Activated gamma-delta T cell treated with anti-CD3 and anti-CD28 coated beads, Interleukin-2, amount 50 U/mL, for 16 hours (primary cell): ENCODE measurements at regions not wholly inside any gene's neighbourhood (a gene's known extent, or its start where the extent isn't known, plus 50 kb on each side); places are given as distances from the start of the nearest gene placed in this dataset.
"Not testable (repeated sequence)": the region's sequence is repeated elsewhere in the genome, so short reads cannot be mapped to it uniquely, and the experiment has no call there.

ENCODE experiments used
- DNase-seq: peaks from one replicate; pipeline ENCODE4 v3.0.0-alpha.2; 2020; ENCODE audit warnings: low read depth

DNA sequence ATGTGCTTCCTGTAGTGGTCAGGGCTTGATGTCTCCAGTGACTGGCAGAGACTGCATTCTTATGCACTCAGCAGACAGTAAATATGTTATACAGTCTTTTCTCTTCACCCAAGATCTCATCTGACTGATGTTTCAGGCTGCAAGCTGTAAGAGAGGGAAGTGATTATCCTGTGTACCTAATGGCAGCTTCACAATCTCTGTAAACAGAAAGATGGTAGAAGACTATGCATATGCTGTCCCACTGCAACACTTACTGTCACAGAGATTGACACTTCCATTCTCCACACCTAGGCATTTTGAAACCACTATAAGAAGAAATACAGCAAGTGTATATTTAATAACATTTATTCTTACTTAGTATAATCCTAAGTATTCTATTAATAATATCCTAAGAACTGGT is 97.6 kb upstream of the ANXA1 start:
- DNase-seq: no peak

DNA sequence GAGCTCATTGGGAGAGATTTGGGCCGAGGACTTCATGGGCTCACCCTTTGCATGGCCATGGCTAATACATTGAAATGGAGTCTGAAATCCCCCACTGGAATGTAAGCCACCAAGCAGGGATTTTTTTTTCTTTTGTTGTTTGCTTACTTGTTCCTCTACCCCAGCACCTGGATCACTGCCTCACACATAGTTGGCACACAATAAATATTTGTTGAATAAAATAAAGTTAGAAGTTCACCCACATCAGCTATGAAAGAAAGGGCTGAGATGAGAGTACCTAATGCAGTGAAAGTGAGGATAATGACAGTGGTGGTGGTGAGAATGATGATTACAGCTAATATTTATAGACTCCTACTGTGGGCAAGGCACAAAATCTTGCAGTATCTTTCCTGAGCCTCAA is 98.1 kb upstream of the ANXA1 start:
- DNase-seq: no peak

DNA sequence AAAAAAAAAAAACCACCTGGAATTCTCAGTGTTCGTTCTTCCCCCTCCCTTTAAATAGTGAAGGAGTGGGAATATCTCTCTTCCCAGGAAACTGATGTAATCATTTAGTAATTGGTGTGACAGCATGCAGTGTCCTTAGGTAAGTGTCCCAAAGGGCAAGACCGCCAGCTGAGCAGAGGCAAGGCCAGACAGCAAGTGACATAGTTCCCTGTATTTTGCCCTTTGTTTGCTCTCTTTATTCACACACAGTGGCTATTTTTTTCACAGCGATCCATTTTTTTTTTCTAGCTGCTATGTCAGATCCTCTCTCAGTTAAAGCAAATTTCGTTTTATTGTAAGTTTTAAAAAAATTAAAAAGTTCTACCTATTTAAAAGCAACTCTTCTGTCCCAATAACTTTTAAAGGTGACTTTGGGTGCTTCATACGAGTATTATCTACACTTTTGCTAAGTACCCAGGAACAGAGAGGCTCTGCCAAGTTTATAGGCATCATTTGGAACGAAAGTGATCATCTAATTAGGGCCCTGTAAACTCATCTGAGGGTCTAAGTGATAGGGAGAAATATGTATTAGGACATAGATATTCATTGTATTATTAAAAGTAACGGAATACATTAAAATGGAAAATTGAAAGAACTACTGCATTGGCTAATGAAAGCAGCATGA is 98.2 kb upstream of the ALDH1A1 start:
- DNase-seq: no peak

- no peak for DNase-seq
Observed at GRCh38 chr9:73050065-73050816, 97.4 kb upstream of the ALDH1A1 start.

- no peak for DNase-seq
Observed at GRCh38 chr9:73049280-73049679, 96.4 kb upstream of the ALDH1A1 start.

DNA sequence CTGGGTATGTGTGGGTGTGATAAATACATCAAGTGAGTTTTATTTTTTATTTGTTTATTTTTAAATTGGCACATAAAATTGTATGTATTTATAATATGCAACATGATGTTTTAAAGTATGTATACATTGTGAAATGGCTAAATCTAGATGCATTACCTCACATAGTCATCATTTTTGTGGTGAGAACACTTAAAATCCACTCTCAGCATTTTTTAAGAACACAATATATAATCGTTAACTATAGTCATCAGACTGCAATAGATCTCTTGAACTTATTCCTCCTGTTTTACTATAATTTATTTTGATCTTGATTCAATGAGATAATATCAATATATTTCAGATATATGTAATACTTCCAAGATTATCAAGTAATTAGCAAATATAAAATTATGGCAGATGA is 93.9 kb upstream of the ALDH1A1 start:
- DNase-seq: no peak

DNA sequence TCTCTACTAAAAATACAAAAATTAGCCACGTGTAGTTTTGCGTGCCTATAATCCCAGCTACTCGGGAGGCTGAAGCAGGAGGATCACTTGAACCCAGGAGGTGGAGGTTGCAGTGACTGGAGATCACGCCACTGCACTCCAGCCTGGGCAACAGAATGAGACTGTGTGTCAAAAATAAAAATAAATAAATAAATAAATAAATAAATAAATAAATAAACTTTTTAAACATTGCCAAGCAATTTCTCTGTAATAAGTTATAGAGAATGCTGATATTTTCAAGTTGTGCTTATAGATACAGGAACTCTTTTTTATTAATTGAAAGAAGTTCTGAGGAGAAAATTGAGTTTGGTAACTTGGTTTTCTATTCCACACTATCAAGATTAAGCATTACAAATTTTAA is 91.9 kb upstream of the ALDH1A1 start:
- not testable (repeated sequence) for DNase-seq

DNA sequence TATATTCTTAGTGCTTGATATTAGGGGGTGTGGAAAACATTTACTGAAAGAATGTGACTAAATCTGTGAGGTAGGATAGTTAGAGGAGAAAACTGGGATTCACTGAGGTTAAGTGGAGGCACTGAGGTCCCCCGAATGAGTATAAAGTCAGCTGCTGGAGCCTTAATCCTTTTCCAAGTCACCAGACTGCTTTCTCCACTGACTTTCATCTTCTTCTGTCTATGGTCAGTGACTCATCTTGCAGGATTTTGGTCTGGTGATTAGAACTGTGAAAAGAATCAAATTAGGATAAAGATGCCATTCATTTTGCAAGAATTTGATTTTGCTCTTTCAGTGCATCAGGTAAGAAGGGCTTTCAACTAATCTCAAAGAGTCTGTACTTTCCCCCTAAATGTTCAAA is 89.3 kb upstream of the ALDH1A1 start:
- no peak for DNase-seq

DNA sequence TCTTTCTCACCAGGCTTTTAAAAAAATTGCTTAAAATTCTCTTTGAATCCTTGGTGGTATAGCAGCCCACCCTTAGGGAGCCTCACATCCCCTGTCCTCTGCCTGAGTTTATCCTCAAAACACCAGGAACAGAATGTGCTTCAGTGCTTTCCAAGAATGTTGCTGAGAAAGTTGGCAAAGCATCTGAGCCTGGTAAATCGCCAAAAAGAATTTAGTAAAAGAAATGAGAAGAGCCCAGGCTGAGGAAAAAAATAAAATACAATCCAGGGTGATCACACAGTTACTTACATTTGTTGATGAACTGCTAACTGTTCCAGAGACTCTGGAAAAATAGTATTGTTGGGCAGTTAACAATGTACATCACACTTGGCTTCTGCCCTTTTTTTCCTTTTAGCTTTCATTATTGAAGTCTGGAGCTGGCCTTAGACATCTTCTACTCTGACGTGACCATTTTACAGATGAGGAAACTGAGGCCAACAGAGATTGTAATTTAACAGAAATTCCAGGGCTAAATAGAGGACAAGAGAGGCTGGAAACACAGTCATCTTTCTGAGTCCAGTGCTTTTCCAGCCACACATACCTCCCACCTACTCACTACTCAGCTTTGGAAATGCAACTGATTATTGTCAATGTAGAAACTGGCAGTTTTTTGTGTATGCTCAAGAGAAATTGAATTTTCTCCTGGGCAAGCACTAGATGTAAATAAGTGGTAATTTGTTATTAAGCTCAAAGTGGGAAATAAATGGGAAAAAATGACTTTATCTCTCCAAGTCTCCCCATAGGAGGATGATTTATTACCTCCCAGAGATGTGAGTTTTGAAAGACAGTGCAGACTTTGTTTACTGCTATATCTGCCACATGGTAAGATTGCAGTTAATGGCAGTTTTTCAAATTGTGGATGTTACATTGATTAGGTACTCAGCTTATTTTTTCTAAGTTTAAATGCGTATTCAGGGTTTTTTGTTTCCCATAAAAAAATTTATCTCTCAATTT is 86.7 kb upstream of the ALDH1A1 start:
- no peak for DNase-seq

DNA sequence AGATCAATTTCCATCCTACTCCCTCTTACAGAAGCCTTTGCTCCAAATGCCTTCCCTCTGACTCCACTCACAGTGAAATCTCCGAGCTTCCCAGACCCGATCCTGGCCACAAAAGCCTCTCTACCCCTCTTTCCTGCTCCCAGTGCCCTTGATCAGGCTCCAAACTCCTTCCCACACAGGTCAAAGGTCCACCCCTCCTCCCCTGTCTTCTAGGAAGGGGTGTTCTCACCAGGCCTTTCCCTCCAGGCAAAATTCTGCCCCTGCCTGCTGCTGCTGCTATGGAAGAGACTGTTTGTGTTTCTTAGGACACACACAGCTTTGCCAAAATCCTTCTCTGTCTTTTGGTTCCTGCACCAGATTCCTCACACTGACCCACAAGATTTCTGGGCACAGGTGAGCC is 85.8 kb upstream of the ALDH1A1 start:
- no peak for DNase-seq

- DNase-seq: no peak
Observed at GRCh38 chr9:73038089-73038509, 85.2 kb upstream of the ALDH1A1 start.

DNA sequence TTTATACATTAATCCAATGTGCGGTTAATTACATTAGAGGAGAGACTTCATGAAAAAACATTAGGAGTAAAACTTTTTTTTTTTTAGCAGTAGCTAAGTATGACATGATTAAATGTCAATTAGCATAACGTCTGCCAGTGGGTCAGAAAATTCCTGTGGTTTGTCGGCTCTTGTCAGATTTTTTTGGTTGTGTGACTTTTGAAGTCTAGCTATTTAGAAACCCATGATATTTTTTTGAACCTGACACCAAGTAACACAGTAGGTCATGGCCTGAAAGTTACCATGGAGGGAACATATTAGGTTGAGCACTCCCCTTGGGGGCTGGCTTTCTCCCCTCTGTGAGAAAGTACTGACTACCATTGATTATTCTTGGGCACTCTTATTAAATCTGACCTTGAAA is 84.8 kb upstream of the ALDH1A1 start:
- DNase-seq: no peak

DNA sequence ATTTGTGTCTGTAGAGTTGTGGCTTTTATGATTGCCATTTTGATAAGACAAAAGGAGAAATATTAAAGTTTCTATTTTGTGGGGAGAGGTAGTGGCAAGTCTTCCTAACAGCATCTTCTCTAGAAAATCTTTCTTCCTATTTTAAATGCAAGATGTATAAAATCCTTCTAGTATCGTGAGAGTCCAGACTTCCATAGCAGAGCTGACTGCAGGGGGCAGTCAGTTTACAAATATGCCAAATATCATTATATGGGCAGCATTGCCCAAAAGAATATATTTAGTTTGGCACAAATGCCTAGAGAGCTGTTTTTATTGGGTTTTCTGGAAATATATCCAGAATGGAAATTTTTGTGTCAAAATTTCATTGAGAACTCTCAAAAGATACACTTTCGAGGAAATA is 82.1 kb upstream of the ALDH1A1 start:
- no peak for DNase-seq

DNA sequence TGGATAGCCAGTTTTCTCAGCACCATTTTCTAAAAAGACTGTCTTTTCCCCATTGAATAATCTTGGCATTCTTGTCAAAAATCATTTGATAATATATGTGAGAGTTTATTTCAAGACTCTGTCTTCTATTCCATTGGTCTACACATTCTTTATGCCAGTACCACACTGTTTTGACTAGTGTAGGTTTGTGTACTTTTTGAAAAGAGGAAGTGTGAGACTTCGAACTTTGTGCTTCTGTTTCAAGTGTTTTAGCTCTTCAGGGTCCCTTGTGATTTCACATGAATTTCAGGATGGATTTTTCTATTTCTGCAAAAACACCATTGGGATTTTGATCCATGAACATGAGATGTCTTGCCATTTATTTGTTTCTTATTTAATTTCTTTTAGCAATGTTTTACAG is 78.5 kb upstream of the ALDH1A1 start:
- no peak for DNase-seq

GRCh38 chr9:73030370-73031030 is 77.6 kb upstream of the ALDH1A1 start:
- no peak for DNase-seq

DNA sequence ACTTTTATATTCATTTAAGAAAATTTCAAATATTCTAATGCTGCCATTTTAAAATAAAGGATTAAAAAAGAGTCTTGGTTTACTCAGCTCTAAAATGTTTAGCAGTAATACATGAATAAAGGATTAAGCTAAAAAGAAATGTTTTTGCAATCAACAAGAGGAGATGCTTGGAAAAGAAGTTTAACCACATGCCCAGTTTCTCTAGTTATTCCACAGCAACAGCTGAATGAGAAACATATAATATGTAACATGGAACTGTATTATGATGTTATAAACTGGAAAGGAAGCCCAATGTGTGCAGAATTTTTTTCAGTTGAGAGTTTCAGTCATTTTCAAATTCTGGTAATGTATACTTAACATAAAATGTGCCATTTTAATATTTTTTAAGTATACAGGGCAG is 76.5 kb upstream of the ALDH1A1 start:
- DNase-seq: no peak

GRCh38 chr9:73026375-73026774 is 73.5 kb upstream of the ALDH1A1 start:
- DNase-seq: no peak

GRCh38 chr9:73024601-73025034 is 71.8 kb upstream of the ALDH1A1 start:
- no peak for DNase-seq

- peak; percentile 10 for DNase-seq
Observed at GRCh38 chr9:73023025-73023541, 70.2 kb upstream of the ALDH1A1 start.

GRCh38 chr9:73022353-73022752 is 69.5 kb upstream of the ALDH1A1 start:
- DNase-seq: no peak

- DNase-seq: no peak
Observed at GRCh38 chr9:73020877-73021276, 68.0 kb upstream of the ALDH1A1 start.

DNA sequence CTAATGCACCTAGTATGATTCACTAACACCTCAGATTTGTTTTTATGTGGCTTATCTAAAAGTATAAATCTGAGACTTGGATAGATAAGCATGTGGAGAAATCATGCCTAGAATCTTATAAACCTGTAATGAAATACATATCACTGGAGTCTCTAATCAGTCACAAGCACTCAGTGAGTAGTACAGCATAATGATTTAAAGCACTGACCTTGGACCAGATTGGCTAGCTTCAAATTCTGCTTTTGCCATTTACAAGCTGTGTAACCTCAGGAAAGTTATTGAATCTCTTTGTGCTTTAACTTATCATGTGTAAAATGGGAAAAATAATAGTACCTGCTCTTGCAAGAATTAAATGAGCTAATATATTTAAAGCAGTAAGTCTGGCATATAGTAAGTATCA is 61.2 kb upstream of the ALDH1A1 start:
- no peak for DNase-seq
